H1 (cell line): ENCODE measurements at regions not wholly inside any gene's neighbourhood (a gene's known extent, or its start where the extent isn't known, plus 50 kb on each side); places are given as distances from the start of the nearest gene placed in this dataset.

ENCODE experiments used
- CTCF ChIA-PET: fragments of 300-600 bp; sonication (Branson Sonifier 250); formaldehyde crosslinking; loops from one replicate; lab custom pipeline; 2021; ENCODE audit not compliant: partially characterized antibody; lab: Charles Lee
- POLR2A ChIA-PET: fragments of 300-600 bp; sonication (Branson Sonifier 250); formaldehyde crosslinking; loops from one replicate; lab custom pipeline; 2021; ENCODE audit warnings: inconsistent platforms; ENCODE audit not compliant: partially characterized antibody; lab: Charles Lee
- DNase-seq, 2 experiments: peaks; one replicate each; pipeline versions ENCODE4 v3.0.0 to v3.0.0-alpha.2; 2010 to 2022; ENCODE audit warnings: low spot score in 2 of 2, low read depth in 1 of 2, mixed read lengths in 1 of 2
- FAIRE-seq: peaks from 2 replicates; lab custom pipeline; 2011; peaks lifted over from hg19 to GRCh38; lab: Jason Lieb, UNC
- H2AFZ ChIP-seq: 2 replicates; pipeline ENCODE4 v1.8.1; 2012; ENCODE audit warnings: low read length, inconsistent platforms
- H2AK5ac ChIP-seq: 2 replicates; pipeline ENCODE4 v1.6.1; 2013; ENCODE audit warnings: low read depth, low read length
- H2BK120ac ChIP-seq: replicated peaks from 2 replicates; pipeline ENCODE3; 2013; ENCODE audit warnings: low read depth, low read length, inconsistent platforms
- H2BK12ac ChIP-seq: 2 replicates; pipeline ENCODE4 v1.6.1; 2013; ENCODE audit warnings: low read depth, low read length
- H2BK15ac ChIP-seq: 2 replicates; pipeline ENCODE4 v1.6.1; 2013; ENCODE audit warnings: low read length
- H2BK20ac ChIP-seq: 2 replicates; pipeline ENCODE4 v1.6.1; 2013; ENCODE audit warnings: low read length
- H2BK5ac ChIP-seq: 2 replicates; pipeline ENCODE4 v1.6.1; 2013; ENCODE audit warnings: low read depth, low read length
- H3K14ac ChIP-seq: 2 replicates; pipeline ENCODE4 v1.6.1; 2013; ENCODE audit warnings: inconsistent platforms; ENCODE audit not compliant: insufficient read length
- H3K18ac ChIP-seq: 2 replicates; pipeline ENCODE4 v1.6.1; 2013; ENCODE audit warnings: low read length; ENCODE audit errors: extremely low read depth
- H3K23ac ChIP-seq: 2 replicates; pipeline ENCODE4 v1.6.1; 2013; ENCODE audit warnings: inconsistent platforms; ENCODE audit not compliant: insufficient read length
- H3K23me2 ChIP-seq: 2 replicates; pipeline ENCODE4 v1.6.1; 2013; ENCODE audit warnings: low read depth, low read length
- H3K27ac ChIP-seq: 2 replicates; pipeline ENCODE4 v1.6.1; 2011; ENCODE audit warnings: low read depth, low read length, inconsistent platforms
- H3K27me3 ChIP-seq, 4 experiments: replicated peaks in 1 of 4; 1 replicate in 1 of 4; 2 replicates in 3 of 4; pipeline versions ENCODE4 v1.6.1 to v1.8.1; 2011 to 2013; ENCODE audit warnings: low read length in 3 of 4, mild to moderate bottlenecking in 3 of 4, inconsistent platforms in 2 of 4, mixed read lengths in 2 of 4, moderate library complexity in 1 of 4; ENCODE audit not compliant: control insufficient read depth in 3 of 4, insufficient read depth in 3 of 4; ENCODE audit errors: extremely low read depth in 1 of 4
- H3K36me3 ChIP-seq, 4 experiments: 2 replicates each; pipeline versions ENCODE4 v1.6.1 to v1.8.1; 2011 to 2013; ENCODE audit warnings: mild to moderate bottlenecking in 4 of 4, low read length in 3 of 4, moderate library complexity in 2 of 4, control low read depth in 1 of 4, inconsistent platforms in 1 of 4; ENCODE audit not compliant: insufficient read depth in 4 of 4, control insufficient read depth in 2 of 4
- H3K4ac ChIP-seq: replicated peaks from 2 replicates; pipeline ENCODE3; 2013; ENCODE audit warnings: low read length, low read depth, mixed read lengths, inconsistent platforms; ENCODE audit not compliant: insufficient read length
- H3K4me1 ChIP-seq, 4 experiments: replicated peaks in 1 of 4; 1 replicate in 1 of 4; 2 replicates in 3 of 4; pipeline versions ENCODE4 v1.6.1 to v1.8.1; 2011 to 2013; ENCODE audit warnings: low read length in 3 of 4, inconsistent platforms in 2 of 4, mixed read lengths in 1 of 4; ENCODE audit not compliant: insufficient read depth in 4 of 4, control insufficient read depth in 3 of 4
- H3K4me2 ChIP-seq, 2 experiments: 2 replicates each; pipeline versions ENCODE4 v1.6.1 to v1.8.1; 2011 to 2013; ENCODE audit warnings: low read depth in 2 of 2, low read length in 2 of 2, control low read depth in 1 of 2, inconsistent platforms in 1 of 2, mild to moderate bottlenecking in 1 of 2; ENCODE audit not compliant: insufficient read depth in 1 of 2
- H3K4me3 ChIP-seq, 4 experiments: fragments of 200-600, 300-600 bp in 1 of 4; sonication (generic), shearing (Covaris generic), sonication (Bioruptor Twin) in 1 of 4; 2 replicates each; pipeline versions ENCODE4 v1.5.1 to v1.8.1; 2011 to 2016; ENCODE audit warnings: low read length in 4 of 4, low read depth in 3 of 4, control low read depth in 2 of 4, inconsistent platforms in 2 of 4, mild to moderate bottlenecking in 2 of 4, mixed read lengths in 1 of 4, moderate library complexity in 1 of 4; ENCODE audit not compliant: insufficient read depth in 2 of 4; ENCODE audit errors: extremely low read depth in 1 of 4
- H3K56ac ChIP-seq: replicated peaks from 2 replicates; pipeline ENCODE3; 2013; ENCODE audit warnings: low read depth, mild to moderate bottlenecking, mixed read lengths, low read length, inconsistent platforms; ENCODE audit not compliant: insufficient read length
- H3K79me1 ChIP-seq: 2 replicates; pipeline ENCODE4 v1.6.1; 2013; ENCODE audit warnings: low read depth, low read length, control low read depth
- H3K79me2 ChIP-seq, 2 experiments: 2 replicates each; pipeline versions ENCODE4 v1.6.1 to v1.8.1; 2012 to 2013; ENCODE audit warnings: low read length in 2 of 2, mild to moderate bottlenecking in 2 of 2, inconsistent platforms in 1 of 2; ENCODE audit not compliant: insufficient read depth in 2 of 2, control insufficient read depth in 1 of 2
- H3K9ac ChIP-seq, 4 experiments: replicated peaks in 1 of 4; 1 replicate in 1 of 4; 2 replicates in 3 of 4; pipeline versions ENCODE4 v1.6.1 to v1.8.1; 2011 to 2013; ENCODE audit warnings: low read depth in 3 of 4, low read length in 3 of 4, control low read depth in 2 of 4, mild to moderate bottlenecking in 2 of 4, moderate library complexity in 2 of 4, inconsistent platforms in 1 of 4; ENCODE audit errors: extremely low read depth in 1 of 4
- H3K9me3 ChIP-seq, 2 experiments: 2 replicates each; pipeline versions ENCODE4 v1.6.1 to v1.8.1; 2012 to 2013; ENCODE audit warnings: mild to moderate bottlenecking in 2 of 2, moderate library complexity in 2 of 2, control low read depth in 1 of 2, inconsistent platforms in 1 of 2, low read depth in 1 of 2, low read length in 1 of 2, mixed read lengths in 1 of 2; ENCODE audit not compliant: insufficient read depth in 2 of 2
- H4K20me1 ChIP-seq, 2 experiments: replicated peaks in 1 of 2; 2 replicates each; pipeline versions ENCODE3 to v1.8.1; 2011 to 2013; ENCODE audit warnings: inconsistent platforms in 2 of 2, low read length in 2 of 2, mild to moderate bottlenecking in 1 of 2; ENCODE audit not compliant: insufficient read depth in 2 of 2, control insufficient read depth in 1 of 2
- H4K5ac ChIP-seq: 2 replicates; pipeline ENCODE4 v1.6.1; 2013; ENCODE audit warnings: low read length, low read depth, mixed read lengths, inconsistent platforms; ENCODE audit not compliant: insufficient read length
- H4K8ac ChIP-seq: 2 replicates; pipeline ENCODE4 v1.8.0; 2013; ENCODE audit warnings: mild to moderate bottlenecking, moderate library complexity, low read length, inconsistent platforms; ENCODE audit not compliant: insufficient read depth; ENCODE audit errors: extremely low read depth
- H4K91ac ChIP-seq: replicated peaks from 2 replicates; pipeline ENCODE3; 2013; ENCODE audit warnings: low read length, mixed read lengths, inconsistent platforms; ENCODE audit not compliant: insufficient read length
- CTBP2 ChIP-seq: IDR thresholded peaks from 2 replicates; pipeline ENCODE4 v1.7.0; 2011; ENCODE audit warnings: borderline replicate concordance, mild to moderate bottlenecking, moderate library complexity, mixed read lengths, low read length; ENCODE audit not compliant: insufficient read depth, insufficient read length
- USF2 ChIP-seq: IDR thresholded peaks from 2 replicates; pipeline ENCODE4 v1.6.1; 2011; ENCODE audit warnings: low read length, improper control_type of control experiment
- WGBS, 2 experiments: shearing (Covaris generic) in 1 of 2; methylation state at CpG; one replicate each; pipeline versions ENCODE4 v1.1.6 to v1.1.7; 2013 to 2015; ENCODE audit warnings: low lambda C conversion rate in 2 of 2, mixed read lengths in 2 of 2, inconsistent platforms in 1 of 2, low coverage in 1 of 2, missing lambda C conversion rate in 1 of 2; ENCODE audit not compliant: insufficient replicate concordance in 2 of 2, insufficient coverage in 1 of 2, insufficient read length in 1 of 2; ENCODE audit errors: extremely low coverage in 1 of 2, missing lambda C conversion rate in 1 of 2; 5-methylcytosine and 5-hydroxymethylcytosine counted together

- no peaks in the 10 kb centered on the region for H3K4me1 ChIP-seq
- POLR2A ChIA-PET, result no interaction called here
- no peak for FAIRE-seq
These were observed 583.0 kb upstream of the GOLIM4 start for GRCh38 chr3:168678730-168679129.

More at GRCh38 chr3:168678730-168679129, 583.0 kb upstream of the GOLIM4 start:
- Histone ChIP-seq H2BK5ac (no peak overlapping the region), H3K56ac (no peak overlapping the region), H3K23me2 (no peaks in the 10 kb centered on the region), H3K14ac (no peak overlapping the region), H2AFZ (no peak overlapping the region), H3K4ac (no peak overlapping the region), H2BK15ac (no peak overlapping the region), H3K9me3 (no peaks in the 10 kb centered on the region), H4K20me1 (no peaks in the 10 kb centered on the region), H3K79me1 (no peaks in the 10 kb centered on the region), H2BK20ac (no peak overlapping the region), H4K5ac (no peak overlapping the region), H3K9ac (no peak overlapping the region), H2AK5ac (no peak overlapping the region), H3K27me3 (no peaks in the 10 kb centered on the region), H2BK12ac (no peak overlapping the region), H3K79me2 (no peaks in the 10 kb centered on the region), H2BK120ac (no peak overlapping the region), H4K8ac (no peak overlapping the region), H4K91ac (no peak overlapping the region), H3K36me3 (no peaks in the 10 kb centered on the region), H3K18ac (no peak overlapping the region), H3K4me2 (no peak overlapping the region), H3K23ac (no peak overlapping the region), H3K27ac (no peak overlapping the region), H3K4me3 (no peak overlapping the region)
- CTCF ChIA-PET, result no interaction called here
- TF ChIP-seq USF2 (no peak), CTBP2 (no peak)
- 95% methylated on average over 1 of the region's 1 CpG; no CpG with 5 or more reads in 1 of the 2 experiments for WGBS, 2 experiments
- DNase-seq, result no peak
